HG03103 (cell line): ENCODE measurements at regions not wholly inside any gene's neighbourhood (a gene's known extent, or its start where the extent isn't known, plus 50 kb on each side); places are given as distances from the start of the nearest gene placed in this dataset.
"Not testable (repeated sequence)": the region's sequence is repeated elsewhere in the genome, so short reads cannot be mapped to it uniquely, and the experiment has no call there.

ENCODE experiments used
- ATAC-seq: cut with Tn5 transposase; IDR thresholded peaks from one replicate; pipeline ENCODE4 v1.9.1; 2021; ENCODE audit warnings: low read depth; ENCODE audit not compliant: unreplicated experiment

DNA sequence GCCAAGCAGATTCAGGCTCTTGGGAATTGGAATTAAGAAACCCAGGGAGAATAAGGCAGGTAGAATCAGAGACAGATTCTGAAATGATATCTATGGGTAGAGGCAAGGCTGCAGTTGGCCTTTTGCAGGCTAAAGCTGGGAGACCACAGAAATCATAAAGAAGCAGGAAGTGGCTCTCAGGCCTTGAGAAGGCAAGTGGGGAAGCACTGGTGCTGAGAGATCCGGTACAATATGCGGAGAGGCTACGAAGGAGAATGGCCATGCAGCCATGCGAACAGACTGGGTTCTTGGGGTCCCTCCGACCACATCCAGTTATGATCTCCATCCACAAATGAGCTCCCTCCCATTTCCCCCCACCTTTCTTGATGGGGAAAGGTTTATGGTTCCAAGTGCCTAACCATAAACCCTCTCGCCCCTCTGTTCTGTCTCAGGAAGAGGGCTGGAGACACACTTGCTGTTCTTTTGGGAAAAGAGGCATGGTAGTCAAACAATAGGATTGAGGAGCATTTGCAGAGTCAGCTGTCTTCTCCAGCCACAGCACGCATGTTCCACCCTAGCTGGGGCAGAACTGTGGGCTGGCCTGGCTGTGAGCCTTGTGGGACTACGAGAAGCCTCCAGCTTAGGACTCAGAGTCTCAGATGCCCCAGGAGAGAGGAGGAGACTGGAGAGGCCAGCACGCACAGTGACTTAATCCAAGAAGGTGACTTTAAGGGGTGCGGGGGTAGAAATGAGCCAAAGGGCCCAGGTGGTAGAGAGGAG, 99.6 kb downstream of the RPLP1 start:
- no peak for ATAC-seq

DNA sequence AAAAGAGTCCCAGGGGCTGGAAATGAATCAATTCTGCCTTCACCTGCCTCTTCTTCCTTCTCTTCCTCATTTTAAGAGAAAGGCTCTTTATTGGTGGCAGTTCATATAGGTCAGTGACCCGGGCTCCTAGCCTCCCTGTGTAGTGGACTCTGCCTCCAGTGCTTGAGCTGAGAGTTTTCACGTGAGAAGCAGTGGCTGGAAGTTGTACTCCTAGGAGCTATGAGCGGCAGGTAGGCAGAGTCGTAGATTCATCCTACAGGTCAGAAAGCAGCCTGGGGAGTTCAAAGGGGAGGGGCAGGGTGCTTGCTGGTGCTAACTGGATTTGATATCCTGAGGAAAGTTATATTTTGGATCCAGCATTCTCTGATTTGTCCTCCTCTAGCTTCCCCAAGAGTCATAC, 101.1 kb downstream of the RPLP1 start:
- ATAC-seq, result no peak

DNA sequence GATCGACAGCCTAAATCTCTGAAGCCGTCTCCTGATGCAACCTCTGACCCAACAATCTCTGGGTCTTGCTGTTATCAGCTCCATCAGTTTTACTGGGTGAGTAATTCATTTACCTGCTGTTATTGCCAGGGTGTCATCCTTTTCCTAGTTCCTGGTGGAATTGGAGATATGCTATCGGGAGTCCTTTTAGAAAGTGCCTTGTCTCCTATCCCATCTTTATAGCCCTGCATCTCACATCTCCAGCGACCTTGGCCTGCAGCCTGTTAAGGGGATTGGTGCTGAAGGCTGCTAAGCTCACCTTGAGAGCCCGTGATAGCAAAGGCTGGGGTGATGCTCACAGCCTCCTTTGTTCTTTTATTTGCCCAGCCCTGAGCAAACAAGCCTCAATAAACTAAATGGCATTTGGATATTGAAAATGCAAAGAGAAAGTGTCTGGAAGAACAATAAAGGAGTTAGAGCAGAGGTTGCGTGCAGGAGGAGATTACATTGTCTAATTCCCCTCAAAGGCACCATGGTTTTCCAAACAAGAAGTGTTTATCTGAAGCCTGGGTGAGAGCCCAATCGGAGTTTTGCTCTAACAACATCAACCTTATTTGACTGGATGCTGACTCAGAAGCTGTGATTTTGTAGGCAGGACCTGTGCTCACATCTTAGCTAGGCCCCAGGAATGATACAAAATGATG, 101.8 kb downstream of the RPLP1 start:
- ATAC-seq, result no peak

DNA sequence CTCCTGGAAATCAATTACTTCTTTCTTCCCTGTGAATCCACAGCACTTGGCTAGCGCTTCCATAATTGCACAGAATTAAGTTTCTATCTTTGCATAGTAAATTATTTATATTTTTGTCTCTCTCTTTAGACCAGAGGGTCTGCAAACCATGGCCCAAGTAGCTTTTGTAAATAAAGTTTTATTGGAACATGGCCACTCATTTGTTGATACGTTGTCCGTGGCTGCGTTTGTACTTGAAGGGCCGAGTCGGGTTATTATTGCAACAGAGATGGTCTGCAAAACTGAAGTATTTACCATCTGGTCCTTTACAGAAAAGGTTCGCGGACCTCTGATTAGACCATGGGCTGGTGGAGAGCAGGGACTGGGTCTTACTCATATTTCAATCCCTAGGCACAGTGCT, 102.5 kb downstream of the RPLP1 start:
- no peak for ATAC-seq

GRCh38 chr15:69556344-69556743, 103.7 kb downstream of the RPLP1 start:
- no peak for ATAC-seq

- no peak for ATAC-seq
Measured at GRCh38 chr15:69557020-69557706, 104.5 kb downstream of the RPLP1 start.

DNA sequence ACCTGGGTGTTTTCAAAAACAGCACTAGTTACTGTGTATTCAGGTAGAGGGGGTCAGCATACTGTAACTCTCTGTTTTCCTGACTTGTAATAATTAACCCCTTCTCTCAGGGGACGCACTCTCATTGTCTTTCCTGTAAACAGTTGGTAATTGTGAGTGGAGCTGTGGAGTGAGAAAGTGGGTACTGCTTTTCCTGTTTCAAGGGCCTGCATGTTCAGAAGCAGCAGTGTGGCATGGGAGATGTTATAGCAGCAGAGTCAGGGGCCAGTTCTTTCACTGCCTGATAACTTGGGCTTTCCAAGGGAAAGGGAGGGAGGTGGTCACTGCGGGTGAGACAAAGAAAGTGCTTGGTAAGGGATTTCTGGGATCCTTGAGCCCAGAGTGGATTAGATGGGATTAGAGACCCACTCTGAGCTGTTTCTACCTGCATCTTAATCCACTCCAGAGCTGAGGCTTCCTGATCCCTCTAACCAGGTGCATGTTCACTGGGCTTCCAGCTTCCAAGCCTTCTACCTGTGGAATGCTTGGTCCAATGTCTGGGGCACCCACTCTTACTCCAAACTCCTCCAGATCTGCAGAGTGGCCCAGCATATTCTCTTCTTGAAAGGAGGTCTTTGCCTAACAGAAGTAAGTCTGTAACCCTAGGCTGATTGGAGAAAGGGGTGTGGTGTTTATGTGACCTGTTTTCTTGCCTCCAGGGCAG, 105.2 kb downstream of the RPLP1 start:
- no peak for ATAC-seq

GRCh38 chr15:69559440-69560190, 107.0 kb downstream of the RPLP1 start:
- no peak for ATAC-seq

GRCh38 chr15:69561071-69561784, 108.6 kb downstream of the RPLP1 start:
- ATAC-seq, result no peak

GRCh38 chr15:69562116-69562515, 109.5 kb downstream of the RPLP1 start:
- ATAC-seq, result no peak

GRCh38 chr15:69562564-69562963, 109.9 kb downstream of the RPLP1 start:
- ATAC-seq, result no peak

DNA sequence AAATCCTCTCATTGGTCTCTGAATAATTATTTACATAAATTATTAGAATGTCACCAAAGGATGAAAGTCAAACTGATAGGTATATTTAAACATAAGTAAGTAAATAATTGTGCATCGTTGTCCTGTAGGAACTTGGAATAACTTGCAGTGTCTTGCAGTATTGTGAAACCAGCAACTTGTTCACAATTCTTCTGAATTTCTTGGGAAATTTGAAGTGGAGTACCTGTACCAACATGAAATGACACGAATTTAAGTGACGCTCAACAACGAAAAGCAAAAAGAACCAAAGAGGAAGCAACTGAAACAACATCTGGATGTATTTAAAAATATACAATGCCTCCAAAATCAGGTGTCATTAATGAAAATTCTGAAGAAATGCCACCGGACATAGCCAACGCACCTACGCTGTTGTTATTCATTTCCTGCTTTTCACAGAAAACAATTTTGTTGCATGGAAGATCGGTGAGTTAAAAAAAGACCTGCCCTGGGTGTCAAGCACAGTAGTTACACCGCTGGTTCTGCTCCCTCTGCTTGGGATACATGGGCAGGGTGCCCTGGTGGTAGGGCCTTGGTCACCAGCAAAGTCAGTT, 112.5 kb downstream of the RPLP1 start:
- ATAC-seq, result no peak

DNA sequence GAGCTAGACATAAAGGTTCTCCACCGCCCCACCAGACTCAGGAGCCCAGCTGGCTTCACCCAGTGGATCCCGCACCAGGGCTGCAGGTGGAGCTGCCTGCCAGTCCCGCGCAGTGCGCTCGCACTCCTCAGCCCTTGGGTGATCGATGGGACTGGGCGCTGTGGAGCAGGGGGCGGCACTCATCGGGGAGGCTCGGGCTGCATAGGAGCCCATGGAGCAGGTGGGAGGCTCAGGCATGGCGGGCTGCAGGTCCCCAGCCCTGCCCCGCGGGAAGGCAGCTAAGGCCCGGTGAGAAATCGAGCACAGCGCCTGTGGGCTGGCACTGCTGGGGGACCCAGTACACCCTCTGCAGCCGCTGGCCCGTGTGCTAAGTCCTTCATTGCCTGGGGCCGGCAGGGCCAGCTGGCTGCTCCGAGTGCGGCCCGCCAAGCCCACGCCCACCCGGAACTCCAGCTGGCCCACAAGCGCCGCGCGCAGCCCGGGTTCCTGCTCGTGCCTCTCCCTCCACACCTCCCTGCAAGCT, 114.7 kb downstream of the RPLP1 start:
- ATAC-seq, result not testable (repeated sequence)

- ATAC-seq, result no peak
Measured at GRCh38 chr15:69568173-69569009, 115.8 kb downstream of the RPLP1 start.

- no peak for ATAC-seq
Measured at GRCh38 chr15:69570454-69570853, 117.8 kb downstream of the RPLP1 start.

DNA sequence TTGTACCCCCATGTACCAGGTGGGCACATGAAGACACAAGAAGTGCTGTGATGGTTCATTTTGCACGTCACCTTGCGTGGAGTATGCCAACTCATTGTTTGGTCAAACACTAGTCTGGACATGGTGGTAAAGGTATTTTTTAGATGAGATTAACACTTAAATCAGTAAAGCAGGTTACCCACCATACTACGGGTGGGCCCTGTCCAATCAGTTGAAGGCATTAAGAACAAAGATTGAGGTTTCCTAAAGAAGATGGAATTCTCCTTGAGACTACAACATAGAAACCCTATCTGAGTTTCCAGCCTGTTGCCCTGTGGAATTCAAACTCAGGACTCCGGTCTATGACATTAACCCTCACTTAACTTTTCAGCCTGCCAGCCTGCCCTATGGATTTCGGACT, 118.4 kb downstream of the RPLP1 start:
- no peak for ATAC-seq

DNA sequence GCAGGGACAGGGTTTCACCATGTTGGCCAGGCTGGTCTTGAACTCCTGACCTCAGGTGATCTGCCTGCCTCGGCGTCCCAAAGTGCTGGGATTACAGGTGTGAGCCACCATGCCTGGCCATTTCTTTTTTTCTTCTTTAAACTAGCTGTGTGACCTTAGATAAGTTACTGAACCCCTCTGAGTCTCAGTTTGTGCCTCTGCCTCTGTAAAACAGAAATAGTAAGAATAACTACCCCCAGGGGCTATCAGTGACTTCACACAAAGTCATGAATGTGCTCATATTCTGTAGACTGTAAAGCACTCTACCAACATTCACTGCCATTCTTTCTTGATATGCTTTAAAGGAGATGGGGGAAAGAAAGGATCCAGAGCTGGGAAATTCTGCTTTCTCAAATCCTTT, 120.7 kb downstream of the RPLP1 start:
- not testable (repeated sequence) for ATAC-seq

DNA sequence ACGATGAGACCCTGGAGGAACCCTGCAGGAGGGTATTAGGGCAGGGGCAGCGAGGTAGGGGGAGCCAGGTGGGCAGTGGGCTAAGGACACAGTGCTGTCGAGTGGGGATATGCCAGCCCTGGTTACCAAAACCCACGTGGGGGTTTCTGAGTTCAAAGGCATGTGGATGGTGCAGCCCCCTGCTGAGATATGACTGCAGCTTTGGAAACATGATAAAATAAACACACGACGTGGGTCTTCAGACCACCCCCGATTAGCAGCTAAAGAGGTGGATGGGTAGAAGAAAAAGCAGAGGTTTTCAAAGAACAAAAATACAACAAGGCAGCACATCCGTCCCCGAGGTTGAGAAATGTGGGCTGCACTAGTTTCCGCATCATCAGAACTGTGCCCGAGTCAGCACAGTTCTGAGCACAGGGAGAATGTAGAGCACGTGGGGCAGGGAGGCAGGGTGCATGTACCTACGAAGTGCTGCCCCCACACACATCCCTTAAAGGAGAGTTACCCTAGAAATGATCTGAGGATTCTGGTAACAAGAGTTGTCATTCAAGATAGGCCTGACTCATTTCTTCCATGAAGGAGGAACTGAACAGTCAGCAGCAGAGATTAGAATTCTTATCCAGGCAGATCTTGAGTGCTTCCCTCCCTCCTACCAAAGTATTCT, 121.3 kb downstream of the RPLP1 start:
- ATAC-seq, result no peak
